Adrenal gland (tissue), 5 donors: ENCODE measurements at regions not wholly inside any gene's neighbourhood (a gene's known extent, or its start where the extent isn't known, plus 50 kb on each side); places are given as distances from the start of the nearest gene placed in this dataset.

Source experiments
- POLR2A ChIP-seq, 2 donors: fragments of 450-650 bp; IDR thresholded peaks; one replicate each; pipeline ENCODE4 v1.6.1; 2017; ENCODE audit warnings: antibody characterized with exemption in 2 of 2, mild to moderate bottlenecking in 2 of 2, moderate library complexity in 1 of 2
- TF ChIP-seq, protein P1 (sequence below), 6 experiments: fragments of 450-650 bp in 4 of 6; fragments of 200-600 bp in 2 of 6; sonication (generic) in 1 of 6; IDR thresholded peaks; 1 replicate in 5 of 6; 2 replicates in 1 of 6; pipeline versions ENCODE4 v1.5.1 to v1.8.0; 2016 to 2021; ENCODE audit warnings: antibody characterized with exemption in 6 of 6, mild to moderate bottlenecking in 2 of 6, moderate library complexity in 1 of 6
- donor health status: DM: no; HTN: no; CAD: no.

DNA sequence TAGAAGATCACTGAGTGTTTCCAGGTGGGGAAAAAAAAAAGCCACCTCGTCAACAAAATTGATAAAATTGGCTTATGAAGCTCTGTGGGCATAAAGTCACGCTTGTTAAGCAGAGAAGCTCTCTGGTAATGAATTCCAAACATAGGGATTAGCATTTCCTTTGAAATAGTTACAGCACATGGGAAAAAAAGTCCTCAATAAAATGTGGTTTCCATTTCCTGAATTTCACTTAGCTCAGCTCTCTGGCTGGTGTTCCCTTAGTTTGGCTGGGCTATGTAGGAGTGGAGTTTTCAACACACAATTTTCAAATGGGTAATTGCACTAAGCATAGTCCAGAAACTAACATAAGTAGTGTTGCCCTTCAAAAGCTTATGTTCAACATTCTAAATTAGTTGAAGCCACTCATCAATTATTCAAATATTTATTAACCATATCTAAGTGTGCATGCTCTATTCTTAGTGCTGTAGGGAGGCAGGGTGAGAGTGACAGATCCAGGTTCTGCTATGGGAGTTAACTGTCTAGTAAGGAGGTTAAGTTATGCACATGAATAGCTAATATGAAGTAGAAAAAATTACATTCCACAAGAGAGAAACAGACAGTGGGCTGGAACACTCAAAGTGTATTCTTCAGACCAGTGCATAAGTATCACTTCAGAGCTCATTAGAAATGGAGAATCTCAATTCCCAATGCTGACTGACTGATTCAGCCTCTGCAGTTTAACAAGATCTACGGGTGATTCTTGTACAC lies 445.7 kb downstream of the SMARCA1 start:
- no peak for TF ChIP-seq POLR2A (IDR thresholded peaks at IDR 0.05)
- TF ChIP-seq, protein P1, sequence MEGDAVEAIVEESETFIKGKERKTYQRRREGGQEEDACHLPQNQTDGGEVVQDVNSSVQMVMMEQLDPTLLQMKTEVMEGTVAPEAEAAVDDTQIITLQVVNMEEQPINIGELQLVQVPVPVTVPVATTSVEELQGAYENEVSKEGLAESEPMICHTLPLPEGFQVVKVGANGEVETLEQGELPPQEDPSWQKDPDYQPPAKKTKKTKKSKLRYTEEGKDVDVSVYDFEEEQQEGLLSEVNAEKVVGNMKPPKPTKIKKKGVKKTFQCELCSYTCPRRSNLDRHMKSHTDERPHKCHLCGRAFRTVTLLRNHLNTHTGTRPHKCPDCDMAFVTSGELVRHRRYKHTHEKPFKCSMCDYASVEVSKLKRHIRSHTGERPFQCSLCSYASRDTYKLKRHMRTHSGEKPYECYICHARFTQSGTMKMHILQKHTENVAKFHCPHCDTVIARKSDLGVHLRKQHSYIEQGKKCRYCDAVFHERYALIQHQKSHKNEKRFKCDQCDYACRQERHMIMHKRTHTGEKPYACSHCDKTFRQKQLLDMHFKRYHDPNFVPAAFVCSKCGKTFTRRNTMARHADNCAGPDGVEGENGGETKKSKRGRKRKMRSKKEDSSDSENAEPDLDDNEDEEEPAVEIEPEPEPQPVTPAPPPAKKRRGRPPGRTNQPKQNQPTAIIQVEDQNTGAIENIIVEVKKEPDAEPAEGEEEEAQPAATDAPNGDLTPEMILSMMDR (IDR thresholded peaks at IDR 0.05): no peak
